BLaER1 (cell line): ENCODE measurements at regions not wholly inside any gene's neighbourhood (a gene's known extent, or its start where the extent isn't known, plus 50 kb on each side); places are given as distances from the start of the nearest gene placed in this dataset.
A peak's percentile ranks its signal among the peaks of the same experiment; 100 is the strongest.

Experiments
- H3K27ac ChIP-seq: shearing (Covaris generic); formaldehyde crosslinking; 2 replicates; pipeline ENCODE4 v1.8.1; 2022
- H3K27me3 ChIP-seq: shearing (Covaris generic); formaldehyde crosslinking; 2 replicates; pipeline ENCODE4 v1.8.1; 2022
- H3K36me3 ChIP-seq: shearing (Covaris generic); formaldehyde crosslinking; 2 replicates; pipeline ENCODE4 v1.8.1; 2022
- H3K4me1 ChIP-seq: shearing (Covaris generic); formaldehyde crosslinking; 2 replicates; pipeline ENCODE4 v1.8.1; 2022
- H3K4me2 ChIP-seq: shearing (Covaris generic); formaldehyde crosslinking; 2 replicates; pipeline ENCODE4 v1.8.1; 2022
- H3K4me3 ChIP-seq: shearing (Covaris generic); formaldehyde crosslinking; 2 replicates; pipeline ENCODE4 v1.8.1; 2022
- H3K9ac ChIP-seq: shearing (Covaris generic); formaldehyde crosslinking; 2 replicates; pipeline ENCODE4 v1.8.1; 2022
- H3K9me3 ChIP-seq: shearing (Covaris generic); formaldehyde crosslinking; 2 replicates; pipeline ENCODE4 v1.8.1; 2022
- H4K20me1 ChIP-seq: shearing (Covaris generic); formaldehyde crosslinking; 2 replicates; pipeline ENCODE4 v1.8.1; 2022
- Cebpa-rat ChIP-seq: shearing (Covaris generic); IDR thresholded peaks from 2 replicates; pipeline ENCODE4 v1.8.1; 2022

- H3K27me3 ChIP-seq: no peaks in the 10 kb centered on the region
- H3K9ac ChIP-seq: no peak overlapping the region
- H3K36me3 ChIP-seq: peaks cover 89% of the 10 kb centered on the region
- no peaks in the 10 kb centered on the region for H3K4me1 ChIP-seq
- H3K4me2 ChIP-seq: no peak overlapping the region
- H3K4me3 ChIP-seq: no peak overlapping the region
- TF ChIP-seq Cebpa-rat: no peak
- peaks cover 87% of the 10 kb centered on the region for H3K9me3 ChIP-seq
- H4K20me1 ChIP-seq: no peaks in the 10 kb centered on the region
- no peak overlapping the region for H3K27ac ChIP-seq
Observed at GRCh38 chr5:158272409-158272808, 413.5 kb upstream of the CLINT1 start.

GRCh38 chr5:158270996-158271554 is 412.1 kb upstream of the CLINT1 start:
- Histone ChIP-seq H3K9ac (no peak overlapping the region), H3K4me1 (no peaks in the 10 kb centered on the region), H3K27ac (no peak overlapping the region), H3K4me2 (no peak overlapping the region), H3K36me3 (peaks cover 89% of the 10 kb centered on the region), H3K27me3 (no peaks in the 10 kb centered on the region), H3K4me3 (no peak overlapping the region), H3K9me3 (peaks cover 87% of the 10 kb centered on the region), H4K20me1 (no peaks in the 10 kb centered on the region)
- no peak for TF ChIP-seq Cebpa-rat

DNA sequence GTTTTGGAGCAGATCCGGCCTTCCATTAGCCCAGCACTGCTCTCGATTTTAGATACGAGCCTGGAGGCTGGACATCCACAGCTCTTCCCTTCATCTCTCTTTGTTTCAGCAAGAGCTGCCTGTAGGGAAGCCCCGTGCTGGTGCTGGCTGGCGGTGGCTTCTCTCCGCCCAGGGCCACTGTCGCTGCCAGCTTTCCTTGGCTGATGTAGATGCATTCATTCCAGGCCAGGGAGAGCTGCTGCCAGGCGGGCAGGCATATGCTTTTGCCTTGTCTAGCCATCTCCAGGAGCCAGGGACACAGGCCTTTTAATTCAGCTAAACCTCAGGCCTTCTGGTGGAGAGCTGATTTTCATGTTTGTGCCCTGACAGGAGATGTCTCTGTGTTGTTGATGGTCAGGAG is 409.3 kb upstream of the CLINT1 start:
- Histone ChIP-seq H3K4me1 (no peaks in the 10 kb centered on the region), H3K27ac (peak overlapping the region; percentile 27; the same call in 1 of the 2 replicates), H3K4me2 (no peak overlapping the region), H3K27me3 (no peaks in the 10 kb centered on the region), H3K4me3 (no peak overlapping the region), H3K9me3 (peaks cover 81% of the 10 kb centered on the region), H3K36me3 (peaks cover 88% of the 10 kb centered on the region), H3K9ac (no peak overlapping the region), H4K20me1 (no peaks in the 10 kb centered on the region)
- TF ChIP-seq Cebpa-rat: no peak

DNA sequence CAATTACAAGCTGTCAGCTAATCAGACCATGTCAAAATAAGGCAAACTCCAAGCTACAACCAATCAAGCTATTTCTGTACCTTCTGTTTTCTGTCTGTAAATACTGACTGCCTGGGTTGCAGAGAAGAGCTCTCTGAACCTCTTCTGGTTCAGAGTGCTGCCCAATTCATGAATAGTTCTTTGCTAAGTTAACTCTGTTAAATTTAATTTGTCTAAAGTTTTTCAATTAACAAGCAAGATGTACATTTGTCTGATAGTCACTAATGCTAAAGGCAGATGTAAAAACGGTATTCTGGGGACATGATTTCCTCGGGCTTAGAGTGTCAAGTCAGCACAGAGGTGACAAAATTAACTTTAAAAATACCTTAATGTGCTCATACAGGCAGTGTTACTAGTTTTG is 408.3 kb upstream of the CLINT1 start:
- TF ChIP-seq Cebpa-rat: no peak
- Histone ChIP-seq H3K36me3 (peaks cover 87% of the 10 kb centered on the region), H4K20me1 (no peaks in the 10 kb centered on the region), H3K9me3 (peaks cover 74% of the 10 kb centered on the region), H3K4me1 (no peaks in the 10 kb centered on the region), H3K9ac (no peak overlapping the region), H3K27me3 (no peaks in the 10 kb centered on the region), H3K27ac (no peak overlapping the region), H3K4me2 (no peak overlapping the region), H3K4me3 (no peak overlapping the region)

- Histone ChIP-seq H3K4me3 (no peak overlapping the region), H3K9me3 (peaks cover 68% of the 10 kb centered on the region), H3K27me3 (no peaks in the 10 kb centered on the region), H3K27ac (no peak overlapping the region), H3K4me2 (no peak overlapping the region), H4K20me1 (no peaks in the 10 kb centered on the region), H3K36me3 (peaks cover 87% of the 10 kb centered on the region), H3K4me1 (no peaks in the 10 kb centered on the region), H3K9ac (no peak overlapping the region)
- TF ChIP-seq Cebpa-rat: no peak
Observed at GRCh38 chr5:158265931-158266700, 407.2 kb upstream of the CLINT1 start.

DNA sequence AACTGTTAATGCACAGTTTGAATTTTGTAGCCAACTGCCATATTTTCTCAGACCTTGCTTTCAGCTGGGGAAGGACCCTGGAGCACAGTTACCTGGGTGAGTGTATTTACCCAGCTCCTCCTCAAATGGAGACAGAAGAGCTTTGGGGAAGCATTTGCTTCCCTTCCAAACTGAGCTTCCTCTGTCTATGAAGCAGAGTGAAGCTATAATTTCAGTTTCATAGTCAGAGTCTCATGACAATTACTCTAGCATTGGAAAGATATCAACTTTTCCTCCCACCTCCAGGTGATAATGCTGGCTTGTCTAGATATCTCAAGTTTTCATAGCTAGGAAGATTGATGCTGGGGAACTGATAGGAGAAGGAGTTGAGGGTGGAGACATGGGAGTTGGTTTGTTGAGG is 406.4 kb upstream of the CLINT1 start:
- peaks cover 82% of the 10 kb centered on the region for H3K36me3 ChIP-seq
- H3K27me3 ChIP-seq: no peaks in the 10 kb centered on the region
- no peak overlapping the region for H3K4me2 ChIP-seq
- peaks cover 63% of the 10 kb centered on the region for H3K9me3 ChIP-seq
- no peak for TF ChIP-seq Cebpa-rat
- no peak overlapping the region for H3K4me3 ChIP-seq
- H3K27ac ChIP-seq: no peak overlapping the region
- no peaks in the 10 kb centered on the region for H3K4me1 ChIP-seq
- H3K9ac ChIP-seq: no peak overlapping the region
- no peaks in the 10 kb centered on the region for H4K20me1 ChIP-seq

DNA sequence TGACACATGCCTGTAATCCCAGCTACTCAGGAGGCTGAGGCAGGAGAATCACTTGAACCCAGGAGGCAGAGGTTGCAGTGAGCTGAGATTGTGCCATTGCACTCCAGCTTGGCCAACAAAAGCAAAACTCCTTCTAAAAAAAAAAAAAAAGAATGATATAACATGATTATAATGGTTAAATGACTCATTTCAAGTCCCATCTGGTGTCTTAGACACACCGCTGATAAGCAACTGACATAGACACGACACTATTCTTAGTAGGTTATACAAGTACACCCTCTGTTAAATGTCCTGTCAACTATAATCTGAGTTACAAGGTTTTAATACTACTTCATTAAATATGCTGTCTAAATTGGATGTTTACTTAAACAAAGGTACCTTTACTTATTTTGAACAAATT is 405.3 kb upstream of the CLINT1 start:
- Histone ChIP-seq H3K27ac (no peak overlapping the region), H3K9me3 (peaks cover 62% of the 10 kb centered on the region), H3K4me3 (no peak overlapping the region), H3K4me2 (no peak overlapping the region), H3K4me1 (no peaks in the 10 kb centered on the region), H3K9ac (no peak overlapping the region), H3K27me3 (no peaks in the 10 kb centered on the region), H4K20me1 (no peaks in the 10 kb centered on the region), H3K36me3 (peaks cover 81% of the 10 kb centered on the region)
- TF ChIP-seq Cebpa-rat: no peak

- no peak for TF ChIP-seq Cebpa-rat
- Histone ChIP-seq H3K36me3 (peaks cover 76% of the 10 kb centered on the region), H3K4me1 (no peaks in the 10 kb centered on the region), H3K27me3 (no peaks in the 10 kb centered on the region), H3K4me3 (no peak overlapping the region), H3K4me2 (no peak overlapping the region), H3K9ac (no peak overlapping the region), H3K9me3 (peaks cover 56% of the 10 kb centered on the region), H4K20me1 (no peaks in the 10 kb centered on the region), H3K27ac (no peak overlapping the region)
Observed at GRCh38 chr5:158261674-158262367, 402.9 kb upstream of the CLINT1 start.

DNA sequence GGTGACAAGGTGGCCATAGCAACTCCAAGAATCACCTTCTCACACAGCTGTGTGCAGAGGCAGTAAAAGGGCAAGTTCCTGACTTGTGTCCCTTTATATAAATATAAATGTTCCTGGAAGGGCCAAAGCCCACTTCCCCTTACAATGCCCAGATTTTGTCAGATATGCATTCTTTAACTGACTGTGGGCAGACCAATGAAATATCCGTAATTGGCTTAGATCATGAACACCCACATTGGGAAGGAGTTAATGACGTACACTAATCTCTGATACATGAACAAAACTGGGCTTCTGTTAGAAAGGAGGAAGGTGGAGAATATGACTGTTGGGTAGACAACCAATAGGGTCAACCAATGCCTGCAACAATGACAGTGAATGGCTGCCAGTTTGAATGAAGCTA is 397.2 kb upstream of the CLINT1 start:
- no peak for TF ChIP-seq Cebpa-rat
- Histone ChIP-seq H3K9me3 (peaks cover 73% of the 10 kb centered on the region), H3K27me3 (no peaks in the 10 kb centered on the region), H4K20me1 (no peaks in the 10 kb centered on the region), H3K4me2 (no peak overlapping the region), H3K36me3 (peaks cover 79% of the 10 kb centered on the region), H3K9ac (no peak overlapping the region), H3K4me1 (no peaks in the 10 kb centered on the region), H3K4me3 (no peak overlapping the region), H3K27ac (no peak overlapping the region)

- peaks cover 76% of the 10 kb centered on the region for H3K9me3 ChIP-seq
- H4K20me1 ChIP-seq: no peaks in the 10 kb centered on the region
- H3K4me3 ChIP-seq: no peak overlapping the region
- H3K4me2 ChIP-seq: no peak overlapping the region
- no peak overlapping the region for H3K27ac ChIP-seq
- no peaks in the 10 kb centered on the region for H3K27me3 ChIP-seq
- peaks cover 83% of the 10 kb centered on the region for H3K36me3 ChIP-seq
- TF ChIP-seq Cebpa-rat: no peak
- no peak overlapping the region for H3K9ac ChIP-seq
- H3K4me1 ChIP-seq: no peaks in the 10 kb centered on the region
Observed at GRCh38 chr5:158255609-158256008, 396.7 kb upstream of the CLINT1 start.
